IPS-11a (cell line): ENCODE measurements at regions not wholly inside any gene's neighbourhood (a gene's known extent, or its start where the extent isn't known, plus 50 kb on each side); places are given as distances from the start of the nearest gene placed in this dataset.
"Not testable (repeated sequence)": the region's sequence is repeated elsewhere in the genome, so short reads cannot be mapped to it uniquely, and the experiment has no call there.

Experiments used
- H3K4me3 ChIP-seq: one replicate; pipeline ENCODE4 v1.5.1; 2013; ENCODE audit warnings: low read depth, low read length, control low read depth

DNA sequence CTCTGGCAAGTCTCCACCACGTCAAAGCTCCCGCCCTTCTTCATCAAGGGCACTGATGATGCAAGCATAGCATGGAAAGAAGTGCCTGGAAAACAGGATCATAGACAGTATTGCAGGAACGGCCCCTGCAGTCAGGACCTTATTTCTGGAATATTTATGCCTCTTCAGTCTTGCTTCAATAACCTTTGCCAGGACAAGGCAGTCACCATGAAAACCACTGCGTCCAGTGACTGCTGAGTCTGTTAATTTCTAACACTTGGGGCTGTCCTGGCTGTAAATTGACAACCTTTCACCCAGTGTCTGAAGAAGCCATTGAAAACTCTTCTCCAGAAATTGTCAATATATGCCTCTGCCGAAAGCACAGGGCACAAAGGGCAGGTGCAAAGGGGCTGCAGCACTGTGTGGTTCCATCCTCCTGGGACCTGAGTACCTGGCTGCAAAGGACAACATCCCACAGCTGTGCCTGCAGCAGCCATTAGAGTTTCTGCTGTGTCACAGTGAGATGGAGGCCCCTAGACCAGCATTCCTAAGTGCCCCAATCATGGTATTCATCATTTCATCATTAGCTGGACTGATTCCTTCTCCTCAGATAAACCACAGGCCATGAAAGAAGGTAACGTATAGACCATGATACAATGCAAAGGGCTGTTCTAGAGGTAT lies 819.6 kb downstream of the RNF144A start:
- no peak overlapping the region for H3K4me3 ChIP-seq

DNA sequence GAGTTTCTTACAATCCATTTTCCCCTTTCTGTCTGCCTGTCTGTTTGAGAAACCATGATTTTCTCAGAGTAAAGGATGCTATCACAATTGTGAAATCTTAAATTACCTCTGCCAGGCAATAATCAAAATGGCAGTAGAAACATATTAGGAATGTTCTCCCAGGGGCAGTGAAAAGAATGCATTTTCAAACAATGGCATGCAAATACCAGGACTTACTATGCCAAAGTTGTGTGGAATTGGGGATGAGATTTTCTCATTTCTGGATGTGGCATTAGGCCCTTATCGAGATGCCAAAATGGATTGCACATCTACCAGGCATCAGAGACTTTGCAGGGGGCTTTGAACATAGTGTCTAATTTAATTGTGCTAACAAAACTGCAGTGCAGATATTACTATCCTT lies 821.4 kb downstream of the RNF144A start:
- H3K4me3 ChIP-seq: no peak overlapping the region

- H3K4me3 ChIP-seq: no peak overlapping the region
These were observed 822.9 kb downstream of the RNF144A start for GRCh38 chr2:7740114-7740513.

DNA sequence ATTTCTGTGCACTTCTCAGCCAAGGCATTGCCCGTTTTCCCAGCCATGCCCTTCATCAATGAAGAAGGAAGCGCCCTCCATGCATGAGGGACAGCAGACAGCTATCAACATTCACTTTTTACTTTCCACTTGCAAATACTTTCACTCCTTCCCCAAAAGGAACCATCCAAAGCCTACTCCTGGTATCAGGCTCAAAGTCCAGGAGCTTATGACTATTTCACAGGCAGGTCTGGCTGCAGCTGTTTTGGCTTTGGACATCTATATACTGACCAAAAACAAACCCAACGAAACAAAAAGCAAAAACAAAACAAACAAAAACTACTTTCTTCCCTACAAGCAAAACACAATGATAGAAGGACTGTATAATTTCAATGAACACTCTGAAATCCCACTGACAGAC lies 825.1 kb downstream of the RNF144A start:
- H3K4me3 ChIP-seq: no peak overlapping the region

- no peak overlapping the region for H3K4me3 ChIP-seq
These were observed 827.6 kb downstream of the RNF144A start for GRCh38 chr2:7744827-7745226.

DNA sequence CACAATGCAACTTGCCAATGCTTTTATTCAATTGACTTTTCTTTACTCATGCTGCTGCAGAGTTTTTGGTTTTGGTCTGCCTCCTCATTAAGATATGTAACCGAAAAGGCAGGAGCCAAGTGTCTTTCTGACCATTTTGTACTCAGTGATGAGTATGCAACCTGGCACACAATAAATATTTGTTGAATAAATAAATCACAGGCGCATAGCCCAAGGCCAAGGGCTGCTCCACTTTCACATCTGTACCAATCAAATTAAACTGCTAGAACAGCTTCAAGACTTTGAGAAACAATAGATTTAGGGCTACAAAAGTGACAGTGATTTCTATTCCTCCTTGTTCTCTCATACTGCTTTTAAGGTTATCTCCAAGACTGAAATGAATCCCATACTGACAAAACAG lies 828.2 kb downstream of the RNF144A start:
- no peak overlapping the region for H3K4me3 ChIP-seq

- no peak overlapping the region for H3K4me3 ChIP-seq
These were observed 831.7 kb downstream of the RNF144A start for GRCh38 chr2:7748717-7749415.

- H3K4me3 ChIP-seq: no peak overlapping the region
These were observed 832.8 kb downstream of the RNF144A start for GRCh38 chr2:7749895-7750559.

- H3K4me3 ChIP-seq: no peak overlapping the region
These were observed 835.1 kb downstream of the RNF144A start for GRCh38 chr2:7752291-7752690.

- H3K4me3 ChIP-seq: no peak overlapping the region
These were observed 836.6 kb downstream of the RNF144A start for GRCh38 chr2:7753777-7754176.

DNA sequence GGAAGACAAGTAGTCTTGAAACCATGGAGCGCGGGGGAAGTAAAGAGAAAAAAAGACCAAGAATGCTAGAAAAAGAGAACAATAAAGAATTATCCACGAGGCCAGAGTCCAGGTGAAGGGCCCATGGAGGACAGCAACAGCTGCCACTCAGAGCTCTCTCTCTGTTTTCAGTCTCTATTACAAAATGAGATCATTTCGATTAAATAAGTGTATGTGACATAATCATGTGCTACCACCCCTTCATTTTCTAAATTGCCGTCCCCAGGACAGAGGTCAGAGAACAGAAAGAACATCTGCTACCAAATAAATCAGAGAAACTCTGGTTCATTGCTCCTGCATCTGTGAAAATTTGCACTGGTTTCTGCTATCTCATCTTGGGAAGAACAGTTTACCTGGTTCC lies 838.7 kb downstream of the RNF144A start:
- H3K4me3 ChIP-seq: no peak overlapping the region

DNA sequence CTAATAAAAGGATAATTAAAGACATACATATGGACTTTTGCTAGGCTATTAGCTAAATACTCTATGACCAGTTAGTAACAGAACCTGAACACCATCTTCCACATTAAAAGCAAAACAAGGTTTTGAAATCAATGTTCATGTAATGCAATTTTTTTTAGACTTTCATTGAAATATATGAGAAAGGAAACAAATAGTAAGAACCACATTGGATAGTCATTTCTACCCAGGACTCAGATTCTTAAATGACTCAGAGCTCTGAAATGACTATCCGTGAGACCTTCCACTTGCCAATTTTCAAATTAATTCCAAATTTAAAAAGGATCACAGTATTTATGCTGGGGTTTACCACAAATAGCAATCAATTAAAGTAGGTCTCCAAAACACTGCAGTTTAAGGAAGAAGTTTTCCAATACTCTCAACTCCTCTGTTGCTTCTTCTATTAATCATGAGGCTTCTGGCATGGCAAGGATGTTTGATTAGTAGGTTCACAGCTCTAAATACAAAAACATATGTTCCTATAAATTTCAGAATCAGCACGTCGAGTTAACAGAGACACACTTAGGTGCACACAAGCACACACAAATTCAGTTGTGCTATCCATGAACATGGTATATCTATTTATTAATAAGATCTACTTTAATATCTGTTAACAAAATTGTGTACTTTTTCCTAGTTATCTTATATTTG lies 841.0 kb downstream of the RNF144A start:
- H3K4me3 ChIP-seq: no peak overlapping the region

GRCh38 chr2:7759898-7760297 lies 842.7 kb downstream of the RNF144A start:
- H3K4me3 ChIP-seq: no peak overlapping the region

DNA sequence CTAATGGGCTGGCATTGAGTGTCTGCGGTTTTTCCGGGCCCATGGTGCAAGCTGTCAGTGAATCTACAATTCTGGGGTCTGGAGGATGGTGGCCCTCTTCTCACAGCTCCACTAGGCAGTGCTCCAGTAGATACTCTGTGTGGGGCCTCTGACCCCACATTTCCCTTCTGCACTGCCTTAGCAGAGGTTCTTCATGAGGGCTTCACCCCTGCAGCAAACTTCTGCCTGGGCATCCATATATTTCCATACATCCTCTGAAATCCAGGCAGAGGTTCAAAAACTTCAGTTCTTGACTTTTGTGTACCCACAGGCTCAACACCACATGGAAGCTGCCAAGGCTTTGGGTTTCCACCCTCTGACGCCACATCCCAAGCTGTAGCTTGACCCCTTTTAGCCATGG lies 846.2 kb downstream of the RNF144A start:
- not testable (repeated sequence) for H3K4me3 ChIP-seq

GRCh38 chr2:7765236-7765635 lies 848.0 kb downstream of the RNF144A start:
- H3K4me3 ChIP-seq: no peak overlapping the region

GRCh38 chr2:7766088-7766722 lies 849.0 kb downstream of the RNF144A start:
- H3K4me3 ChIP-seq: no peak overlapping the region

- no peak overlapping the region for H3K4me3 ChIP-seq
These were observed 849.9 kb downstream of the RNF144A start for GRCh38 chr2:7766978-7767565.

DNA sequence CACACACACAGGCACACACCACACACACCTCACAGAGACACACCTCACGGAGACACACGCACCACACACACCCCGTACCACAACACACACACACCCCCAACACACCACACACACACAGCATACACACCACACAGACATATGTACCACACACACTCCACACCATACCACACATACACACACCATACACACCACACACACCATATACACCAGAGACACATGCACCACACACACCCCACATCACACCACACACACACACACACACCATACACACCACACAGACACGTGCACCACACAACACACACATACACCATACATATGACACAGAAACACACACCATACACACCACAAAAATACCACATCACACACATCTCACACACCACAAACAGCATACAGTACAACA lies 850.7 kb downstream of the RNF144A start:
- no peak overlapping the region for H3K4me3 ChIP-seq

- no peak overlapping the region for H3K4me3 ChIP-seq
These were observed 854.6 kb downstream of the RNF144A start for GRCh38 chr2:7771781-7772180.

- H3K4me3 ChIP-seq: no peak overlapping the region
These were observed 856.4 kb downstream of the RNF144A start for GRCh38 chr2:7773362-7774360.
